DMS53 treated with DMSO at 0.1 percent for 48 hours (cell line): ENCODE measurements at regions not wholly inside any gene's neighbourhood (a gene's known extent, or its start where the extent isn't known, plus 50 kb on each side); places are given as distances from the start of the nearest gene placed in this dataset.
"Not testable (repeated sequence)": the region's sequence is repeated elsewhere in the genome, so short reads cannot be mapped to it uniquely, and the experiment has no call there.

Experiments
- DNase-seq: peaks from one replicate; lab custom pipeline; 2025; ENCODE audit not compliant: unreplicated experiment; lab: John Stamatoyannopoulos, UW

- DNase-seq, result not testable (repeated sequence)
Measured at GRCh38 chr2:89862164-89862563, 1170.7 kb downstream of the RPIA start.

GRCh38 chr2:89863209-89863608, 1171.7 kb downstream of the RPIA start:
- DNase-seq, result not testable (repeated sequence)

DNA sequence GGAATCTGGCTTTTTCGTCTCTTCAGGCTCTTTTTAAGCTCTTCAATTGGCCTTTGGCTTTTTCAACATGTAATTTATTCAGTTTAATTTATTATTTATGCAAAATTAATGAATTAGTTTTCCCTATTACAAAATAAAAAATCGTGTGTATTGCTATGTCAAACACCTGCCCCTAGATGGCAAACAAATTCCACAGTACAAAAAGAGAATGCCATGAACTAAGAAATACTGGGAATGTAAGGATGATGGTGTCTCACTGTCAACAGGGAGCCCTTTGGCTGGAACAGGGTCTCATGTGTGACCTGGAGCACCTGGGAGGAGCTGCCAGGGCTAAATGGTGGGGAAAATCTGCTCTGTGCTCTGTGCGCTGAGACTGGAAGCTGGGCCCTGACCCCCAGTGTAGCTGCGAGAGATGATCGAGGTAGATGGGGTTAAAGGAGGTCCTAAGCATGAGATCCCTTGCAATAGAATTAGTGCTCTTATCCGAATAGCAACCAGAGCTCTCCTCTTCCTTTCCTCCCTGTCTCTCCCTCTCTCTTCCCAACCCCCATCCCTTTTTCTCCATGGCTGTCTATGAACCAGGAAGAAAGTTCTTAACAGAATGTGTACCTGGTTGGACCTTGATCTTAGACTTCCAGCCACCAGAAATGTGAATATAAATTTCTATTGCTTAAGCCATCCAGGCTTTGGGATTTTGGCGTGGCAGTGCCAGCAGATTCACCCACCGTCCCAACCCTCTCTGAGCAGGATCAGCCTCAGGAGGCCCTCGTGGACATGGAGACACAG, 1183.5 kb downstream of the RPIA start:
- not testable (repeated sequence) for DNase-seq

DNA sequence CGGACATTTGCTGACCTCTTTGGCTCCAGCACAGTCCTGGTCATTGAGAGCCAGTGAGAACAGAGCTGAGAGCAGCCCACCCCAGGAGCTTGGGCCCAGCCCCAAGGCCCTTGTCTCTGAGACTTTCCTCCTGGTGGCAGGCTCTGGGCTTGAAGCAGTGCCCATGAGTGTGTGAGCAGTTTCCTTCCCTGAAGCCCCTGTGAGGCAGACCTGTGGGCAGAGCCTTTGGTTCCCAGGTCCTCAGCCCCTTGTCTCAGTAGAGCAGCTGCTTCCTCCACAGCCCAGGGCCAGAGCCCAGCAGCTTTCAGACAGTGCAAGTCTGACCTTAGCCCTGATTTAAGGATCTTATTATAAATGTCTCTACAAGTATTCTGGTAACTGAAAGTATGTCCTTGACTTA, 1185.0 kb downstream of the RPIA start:
- DNase-seq, result not testable (repeated sequence)

DNA sequence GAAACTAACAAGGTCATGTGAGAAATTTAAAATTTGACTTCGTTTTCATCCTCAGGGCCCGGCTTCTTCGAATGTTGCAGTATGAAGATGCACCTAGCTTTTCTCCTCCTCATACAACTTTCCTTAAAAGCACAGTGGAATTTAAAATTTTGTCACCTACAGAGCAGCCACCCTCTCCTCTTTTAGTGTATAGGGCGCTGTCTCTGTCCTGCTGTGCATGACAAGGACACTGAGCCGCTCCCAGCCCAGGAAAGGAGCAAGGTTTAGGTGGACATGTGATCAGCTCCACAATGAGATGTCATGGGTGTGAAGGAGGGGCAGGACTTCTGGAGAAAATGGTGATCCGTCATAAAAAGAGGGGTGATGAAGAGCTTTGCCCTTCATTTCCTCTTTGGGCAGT, 1185.4 kb downstream of the RPIA start:
- DNase-seq, result not testable (repeated sequence)

DNA sequence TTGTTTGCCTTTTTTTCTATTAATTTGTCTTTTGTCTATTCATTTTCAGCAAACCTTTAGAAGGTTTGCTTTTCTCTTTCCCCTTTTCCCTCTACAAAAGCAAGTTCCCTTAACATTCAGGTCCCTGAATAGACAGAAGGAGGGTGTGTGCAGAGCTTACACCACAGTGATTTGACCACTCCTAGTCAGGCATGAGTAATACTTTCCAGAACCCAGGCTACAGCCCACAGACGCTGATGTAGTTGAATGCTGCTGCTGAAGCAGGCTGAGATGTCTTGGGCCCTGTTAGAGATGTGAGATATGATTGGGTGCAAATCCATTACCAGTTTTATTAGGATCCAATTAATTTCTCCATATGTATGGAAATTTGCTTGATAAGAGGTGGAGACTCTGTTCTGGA, 1191.4 kb downstream of the RPIA start:
- DNase-seq, result not testable (repeated sequence)

DNA sequence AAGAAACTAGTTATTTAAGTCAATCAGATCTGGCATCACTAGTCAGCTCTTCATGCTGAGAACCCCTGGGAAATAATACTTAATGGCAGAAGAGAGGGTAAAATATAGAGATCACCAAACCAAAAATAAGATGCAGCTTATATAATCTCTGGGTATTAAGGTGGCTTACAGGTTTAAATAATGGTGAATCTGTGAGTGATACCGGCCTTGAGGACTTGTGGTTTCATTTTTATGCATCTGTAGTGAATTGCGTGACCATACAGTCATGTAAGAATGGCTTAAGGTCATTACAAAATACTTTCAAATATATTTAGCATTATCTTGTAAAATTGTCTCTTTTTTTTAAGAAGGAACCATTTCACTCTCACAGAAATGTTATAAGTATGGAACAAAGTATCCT, 1192.2 kb downstream of the RPIA start:
- DNase-seq, result not testable (repeated sequence)

DNA sequence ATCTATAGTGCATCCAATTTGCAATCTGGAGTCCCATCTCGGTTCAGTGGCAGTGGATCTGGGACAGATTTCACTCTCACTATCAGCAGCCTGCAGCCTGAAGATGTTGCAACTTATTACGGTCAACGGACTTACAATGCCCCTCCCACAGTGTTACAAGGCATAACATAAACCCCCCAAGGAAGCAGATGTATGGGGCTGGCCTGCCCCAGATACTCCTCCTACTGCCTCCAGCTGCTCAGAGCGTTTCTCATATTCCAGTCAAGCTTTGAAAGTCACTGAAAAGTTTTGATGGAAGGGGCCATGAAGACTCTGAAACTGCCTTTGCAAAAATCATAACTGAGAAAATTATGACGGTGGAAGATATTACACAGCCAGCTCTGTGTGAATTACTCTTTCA, 1193.6 kb downstream of the RPIA start:
- not testable (repeated sequence) for DNase-seq

GRCh38 chr2:89888693-89889092, 1197.2 kb downstream of the RPIA start:
- not testable (repeated sequence) for DNase-seq

- DNase-seq, result not testable (repeated sequence)
Measured at GRCh38 chr2:89890185-89890773, 1198.8 kb downstream of the RPIA start.

DNA sequence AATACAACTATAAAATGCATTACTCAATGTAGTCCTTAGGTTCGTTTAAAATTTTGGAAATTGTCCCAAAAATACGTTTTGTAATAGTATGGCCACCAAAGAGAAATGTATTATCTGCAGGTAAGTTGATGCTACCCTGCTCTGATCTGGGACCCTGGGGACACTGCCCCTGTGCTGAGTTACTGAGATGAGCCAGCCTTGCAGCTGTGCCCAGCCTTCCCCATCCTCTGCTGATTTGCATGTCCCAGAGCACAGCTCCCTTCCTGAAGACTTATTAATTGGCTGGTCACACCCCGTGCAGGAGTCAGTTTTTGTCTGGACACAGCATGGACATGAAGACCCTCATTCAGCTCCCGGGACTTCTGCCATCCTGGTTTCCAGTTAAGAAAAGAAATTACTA, 1203.5 kb downstream of the RPIA start:
- not testable (repeated sequence) for DNase-seq

DNA sequence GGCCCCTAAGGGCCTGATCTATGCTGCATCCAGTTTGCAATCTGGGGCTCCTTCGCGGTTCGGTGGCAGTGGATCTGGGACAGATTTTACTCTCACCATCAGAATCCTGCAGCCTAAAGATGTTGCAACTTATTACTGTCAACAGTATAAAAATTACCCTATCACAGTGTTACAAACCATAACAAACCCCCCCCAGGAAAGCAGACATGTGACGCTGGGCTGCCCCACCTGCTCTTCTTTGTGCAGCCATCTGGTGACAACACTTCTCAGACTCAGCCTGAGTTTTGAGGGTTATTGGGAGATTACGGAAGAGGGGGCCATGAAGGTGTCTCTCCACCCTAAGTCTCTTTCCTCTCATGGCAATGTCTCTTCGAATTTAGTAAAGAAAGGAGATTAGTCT, 1204.2 kb downstream of the RPIA start:
- not testable (repeated sequence) for DNase-seq

DNA sequence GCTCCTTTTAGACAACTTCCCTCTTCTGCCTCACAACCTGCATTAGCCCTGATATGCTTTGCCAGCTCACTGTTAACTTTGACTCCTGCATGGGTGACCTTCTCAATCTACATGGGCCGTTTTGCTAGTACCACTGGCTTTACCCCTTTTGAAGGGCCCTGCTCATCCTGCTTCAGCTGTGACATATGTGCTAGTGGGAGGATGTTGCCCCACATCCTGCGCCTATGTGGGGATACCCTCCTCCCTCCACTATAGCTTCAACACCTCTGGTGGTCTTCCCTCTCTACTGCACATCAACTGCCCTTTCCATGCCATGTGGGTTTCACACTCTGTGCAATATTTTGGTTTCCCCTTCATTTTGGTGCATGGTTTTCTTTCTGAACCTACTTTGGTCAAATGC, 1235.5 kb downstream of the RPIA start:
- DNase-seq, result not testable (repeated sequence)

GRCh38 chr2:89935436-89935835, 1244.0 kb downstream of the RPIA start:
- not testable (repeated sequence) for DNase-seq

GRCh38 chr2:89936011-89936410, 1244.5 kb downstream of the RPIA start:
- DNase-seq, result not testable (repeated sequence)

- DNase-seq, result not testable (repeated sequence)
Measured at GRCh38 chr2:89936559-89936958, 1245.1 kb downstream of the RPIA start.

DNA sequence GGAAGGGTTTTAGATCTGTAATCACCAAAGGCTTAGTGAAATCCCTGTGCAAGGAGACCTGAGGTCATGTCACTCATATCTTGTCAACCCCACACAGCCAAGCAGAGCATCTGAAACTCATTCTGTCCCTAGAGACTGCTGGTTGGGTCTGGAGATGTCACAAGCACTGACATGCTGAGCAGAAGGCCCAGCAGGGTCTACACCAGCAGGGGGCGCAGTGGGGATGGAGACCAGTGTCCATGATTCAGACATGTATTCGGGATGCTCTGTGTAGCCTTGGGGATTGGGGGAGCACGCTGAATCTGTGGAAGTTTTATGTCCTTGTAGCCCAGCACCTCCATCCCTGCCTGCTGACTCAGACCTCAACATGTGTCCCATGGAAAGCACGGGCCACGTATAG, 1247.3 kb downstream of the RPIA start:
- DNase-seq, result not testable (repeated sequence)

DNA sequence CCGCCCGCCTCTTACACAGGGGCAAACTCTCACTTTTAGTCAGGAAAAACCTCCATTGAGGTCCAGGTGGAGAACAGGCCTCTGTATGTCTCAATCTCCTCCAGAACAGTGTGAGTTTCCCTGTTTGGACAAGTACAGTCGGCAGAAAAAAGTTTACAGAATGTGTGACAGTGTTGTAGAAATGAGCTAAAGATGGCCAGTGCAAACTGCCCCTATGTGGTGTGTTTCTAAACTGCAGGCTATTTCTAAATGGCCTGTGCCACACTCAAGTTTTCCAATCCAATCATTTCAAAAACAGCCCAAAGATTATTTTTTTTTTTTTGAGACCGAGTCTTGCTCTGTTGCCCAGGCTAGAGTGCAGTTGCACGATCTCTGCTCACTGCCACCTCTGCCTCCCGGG, 1252.8 kb downstream of the RPIA start:
- not testable (repeated sequence) for DNase-seq

DNA sequence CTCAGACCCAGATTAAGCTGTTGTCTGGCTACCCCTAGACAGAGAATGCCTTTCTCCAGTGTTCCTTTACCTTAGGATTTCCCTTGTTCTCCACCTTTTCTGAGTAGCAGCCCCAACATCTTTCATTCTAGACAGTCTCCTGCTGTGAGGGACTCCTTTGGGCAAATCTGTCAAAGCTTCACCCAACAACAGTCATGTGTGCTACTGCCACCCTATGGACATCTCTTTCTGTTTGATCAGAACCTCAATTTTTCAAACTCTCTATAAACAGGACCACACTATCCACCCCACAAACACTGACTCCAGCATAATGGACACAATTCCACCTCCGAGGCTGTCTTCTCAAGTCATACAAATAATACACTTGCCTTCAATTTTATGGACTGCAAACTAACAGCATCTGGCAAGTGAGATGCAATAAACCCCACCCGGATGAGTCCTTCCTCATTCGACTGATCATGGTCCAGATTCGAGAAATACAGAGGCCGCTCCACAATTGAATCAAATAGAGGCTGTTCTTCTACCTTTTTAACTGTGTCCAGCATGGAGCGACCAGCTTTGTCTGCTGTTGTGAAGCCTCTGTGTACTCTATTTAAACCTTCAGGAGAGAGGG, 1253.6 kb downstream of the RPIA start:
- DNase-seq, result not testable (repeated sequence)

GRCh38 chr2:89947208-89947815, 1255.8 kb downstream of the RPIA start:
- DNase-seq, result not testable (repeated sequence)

DNA sequence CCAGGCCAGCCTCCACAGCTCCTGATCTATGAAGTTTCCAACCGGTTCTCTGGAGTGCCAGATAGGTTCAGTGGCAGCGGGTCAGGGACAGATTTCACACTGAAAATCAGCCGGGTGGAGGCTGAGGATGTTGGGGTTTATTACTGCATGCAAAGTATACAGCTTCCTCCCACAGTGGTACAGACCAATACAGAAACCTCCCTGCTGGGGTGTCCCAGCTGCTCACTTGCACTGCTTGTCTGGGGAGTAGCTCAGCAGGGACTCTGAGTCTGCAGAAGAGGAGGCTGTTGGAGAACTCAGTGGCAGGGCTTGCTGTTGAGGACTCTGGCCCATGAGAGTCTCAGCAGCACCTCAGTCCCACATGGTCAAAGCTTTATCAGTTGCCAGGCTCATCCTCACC, 1256.6 kb downstream of the RPIA start:
- not testable (repeated sequence) for DNase-seq

GRCh38 chr2:89950807-89951206, 1259.3 kb downstream of the RPIA start:
- not testable (repeated sequence) for DNase-seq
